Neutrophil (primary cell): ENCODE measurements at regions not wholly inside any gene's neighbourhood (a gene's known extent, or its start where the extent isn't known, plus 50 kb on each side); places are given as distances from the start of the nearest gene placed in this dataset.

Source experiments
- H3K27ac ChIP-seq: fragments of 200-600 bp; sonication (generic); 2 replicates; pipeline ENCODE4 v1.5.1; 2016; ENCODE audit warnings: mild to moderate bottlenecking, moderate library complexity
- H3K27me3 ChIP-seq: fragments of 200-600 bp; sonication (generic); 2 replicates; pipeline ENCODE4 v1.6.0; 2016; ENCODE audit warnings: mild to moderate bottlenecking
- H3K36me3 ChIP-seq: fragments of 200-600 bp; sonication (generic); 2 replicates; pipeline ENCODE4 v1.5.1; 2017
- H3K4me1 ChIP-seq, 2 experiments: fragments of 200-600 bp in 1 of 2; sonication (generic) in 1 of 2; 1 replicate in 1 of 2; 2 replicates in 1 of 2; pipeline versions ENCODE4 v1.5.1 to v1.6.1; 2013 to 2016; ENCODE audit warnings: low read depth in 1 of 2, low read length in 1 of 2, mild to moderate bottlenecking in 1 of 2, moderate library complexity in 1 of 2; ENCODE audit not compliant: control insufficient read depth in 1 of 2, insufficient read depth in 1 of 2
- H3K4me3 ChIP-seq, 2 experiments: fragments of 200-600 bp in 1 of 2; sonication (generic) in 1 of 2; 1 replicate in 1 of 2; 2 replicates in 1 of 2; pipeline ENCODE4 v1.5.1; 2013 to 2016; ENCODE audit warnings: low read depth in 1 of 2, low read length in 1 of 2, mild to moderate bottlenecking in 1 of 2, moderate library complexity in 1 of 2
- H3K9me3 ChIP-seq: fragments of 200-600 bp; sonication (generic); 2 replicates; pipeline ENCODE4 v1.5.1; 2016
- TF ChIP-seq, protein P1 (sequence below): fragments of 200-600 bp; sonication (generic); IDR thresholded peaks from 2 replicates; pipeline ENCODE4 v1.5.1; 2016; ENCODE audit warnings: antibody characterized with exemption

DNA sequence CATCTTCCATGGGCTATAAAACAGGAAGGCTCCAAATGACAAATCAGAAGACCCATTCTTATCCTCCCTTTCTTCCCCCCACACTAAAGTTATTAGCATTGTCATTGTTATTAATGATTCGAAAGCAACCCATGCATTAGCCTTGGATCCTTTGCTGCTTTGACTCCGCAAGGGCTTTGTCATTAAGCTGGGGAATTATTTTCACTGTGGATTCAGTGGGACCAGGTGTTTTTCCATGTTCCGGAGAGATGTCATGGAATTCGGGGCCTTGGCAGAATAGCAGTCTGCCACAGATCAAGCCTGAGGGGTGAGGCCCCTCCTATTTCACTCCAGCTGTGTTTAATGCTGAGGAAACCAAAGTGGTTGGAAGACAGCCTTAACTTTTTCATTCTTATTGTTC is 357.1 kb downstream of the EN1 start:
- no peaks in the 10 kb centered on the region for H3K4me1 ChIP-seq
- no peak overlapping the region for H3K27ac ChIP-seq
- H3K9me3 ChIP-seq = no peaks in the 10 kb centered on the region
- H3K27me3 ChIP-seq = no peaks in the 10 kb centered on the region
- no peak overlapping the region for H3K4me3 ChIP-seq
- TF ChIP-seq, protein P1, sequence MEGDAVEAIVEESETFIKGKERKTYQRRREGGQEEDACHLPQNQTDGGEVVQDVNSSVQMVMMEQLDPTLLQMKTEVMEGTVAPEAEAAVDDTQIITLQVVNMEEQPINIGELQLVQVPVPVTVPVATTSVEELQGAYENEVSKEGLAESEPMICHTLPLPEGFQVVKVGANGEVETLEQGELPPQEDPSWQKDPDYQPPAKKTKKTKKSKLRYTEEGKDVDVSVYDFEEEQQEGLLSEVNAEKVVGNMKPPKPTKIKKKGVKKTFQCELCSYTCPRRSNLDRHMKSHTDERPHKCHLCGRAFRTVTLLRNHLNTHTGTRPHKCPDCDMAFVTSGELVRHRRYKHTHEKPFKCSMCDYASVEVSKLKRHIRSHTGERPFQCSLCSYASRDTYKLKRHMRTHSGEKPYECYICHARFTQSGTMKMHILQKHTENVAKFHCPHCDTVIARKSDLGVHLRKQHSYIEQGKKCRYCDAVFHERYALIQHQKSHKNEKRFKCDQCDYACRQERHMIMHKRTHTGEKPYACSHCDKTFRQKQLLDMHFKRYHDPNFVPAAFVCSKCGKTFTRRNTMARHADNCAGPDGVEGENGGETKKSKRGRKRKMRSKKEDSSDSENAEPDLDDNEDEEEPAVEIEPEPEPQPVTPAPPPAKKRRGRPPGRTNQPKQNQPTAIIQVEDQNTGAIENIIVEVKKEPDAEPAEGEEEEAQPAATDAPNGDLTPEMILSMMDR = no peak
- H3K36me3 ChIP-seq = no peaks in the 10 kb centered on the region

DNA sequence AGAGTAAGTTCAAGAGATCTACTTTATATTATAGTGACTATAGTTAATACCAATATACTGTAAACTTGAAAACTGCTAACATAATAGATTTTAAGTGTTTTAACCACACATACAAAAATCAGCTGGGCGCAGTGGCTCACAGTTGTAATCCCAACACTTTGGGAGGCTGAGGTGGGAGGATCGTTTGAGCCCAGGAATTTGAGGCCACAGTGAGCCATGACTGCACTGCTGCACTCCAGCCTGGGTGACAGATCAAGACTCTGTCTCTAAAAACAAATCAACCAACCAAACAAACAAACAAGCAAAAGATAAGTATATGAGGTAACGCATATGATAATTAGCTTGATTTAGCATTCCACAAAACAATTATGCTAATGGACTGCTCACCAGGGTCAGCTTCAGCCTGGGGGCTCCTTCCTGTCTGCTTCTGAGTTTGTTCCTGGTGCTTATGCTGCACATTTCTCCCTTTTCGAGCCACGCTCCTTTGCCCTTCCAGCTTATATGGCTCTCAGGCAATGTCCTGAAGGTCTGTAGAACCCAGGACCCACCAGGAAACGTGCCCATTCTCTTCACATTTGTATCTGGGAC is 357.6 kb downstream of the EN1 start:
- H3K4me1 ChIP-seq = no peaks in the 10 kb centered on the region
- no peak overlapping the region for H3K4me3 ChIP-seq
- TF ChIP-seq, protein P1 = no peak
- no peaks in the 10 kb centered on the region for H3K9me3 ChIP-seq
- H3K27ac ChIP-seq = no peak overlapping the region
- H3K36me3 ChIP-seq = no peaks in the 10 kb centered on the region
- no peaks in the 10 kb centered on the region for H3K27me3 ChIP-seq

DNA sequence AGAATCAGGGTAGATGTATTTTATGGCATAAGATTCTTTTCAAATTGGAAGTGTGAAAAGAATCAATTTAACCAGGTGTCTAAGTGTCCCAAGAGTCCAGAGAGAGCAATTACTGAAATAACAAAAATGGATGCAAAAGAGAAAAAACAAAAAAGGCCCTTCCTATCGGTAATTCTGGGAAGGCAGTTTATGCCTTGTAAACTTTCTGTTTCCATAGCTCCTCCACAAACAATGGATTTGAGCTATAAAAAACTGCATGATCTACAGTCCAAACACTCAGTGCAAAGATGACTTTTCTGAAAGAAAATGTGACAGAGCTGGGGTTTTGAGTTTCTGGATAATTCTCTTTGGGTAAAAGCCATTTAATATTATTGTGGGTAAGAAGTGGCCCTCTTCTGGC is 366.1 kb downstream of the EN1 start:
- TF ChIP-seq, protein P1 = no peak
- Histone ChIP-seq H3K4me1 (no peaks in the 10 kb centered on the region), H3K27ac (no peak overlapping the region), H3K36me3 (no peaks in the 10 kb centered on the region), H3K9me3 (no peaks in the 10 kb centered on the region), H3K4me3 (no peak overlapping the region), H3K27me3 (no peaks in the 10 kb centered on the region)

DNA sequence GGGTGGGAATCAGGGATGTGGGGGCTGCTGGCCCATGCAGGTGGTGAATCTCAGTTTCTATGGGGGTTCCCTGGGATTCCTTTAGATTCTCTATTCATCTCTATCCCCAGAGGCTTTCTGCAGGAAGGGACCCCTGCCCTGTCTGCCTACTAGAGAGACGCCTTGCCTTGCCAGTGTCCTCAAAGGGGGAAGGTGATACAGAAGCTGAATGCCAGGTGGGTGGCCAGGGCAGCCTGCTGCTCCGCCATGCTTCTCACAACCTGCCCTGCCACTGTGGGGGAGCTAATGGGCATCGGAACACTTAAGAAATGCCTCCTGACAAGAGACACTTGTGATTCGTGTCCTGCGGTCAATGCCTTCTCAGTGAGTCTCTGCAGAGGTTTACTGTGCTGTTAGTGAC is 368.4 kb downstream of the EN1 start:
- Histone ChIP-seq H3K4me3 (no peak overlapping the region), H3K36me3 (no peaks in the 10 kb centered on the region), H3K4me1 (no peaks in the 10 kb centered on the region), H3K27ac (no peak overlapping the region), H3K9me3 (no peaks in the 10 kb centered on the region), H3K27me3 (peaks cover 6% of the 10 kb centered on the region)
- TF ChIP-seq, protein P1 = no peak

DNA sequence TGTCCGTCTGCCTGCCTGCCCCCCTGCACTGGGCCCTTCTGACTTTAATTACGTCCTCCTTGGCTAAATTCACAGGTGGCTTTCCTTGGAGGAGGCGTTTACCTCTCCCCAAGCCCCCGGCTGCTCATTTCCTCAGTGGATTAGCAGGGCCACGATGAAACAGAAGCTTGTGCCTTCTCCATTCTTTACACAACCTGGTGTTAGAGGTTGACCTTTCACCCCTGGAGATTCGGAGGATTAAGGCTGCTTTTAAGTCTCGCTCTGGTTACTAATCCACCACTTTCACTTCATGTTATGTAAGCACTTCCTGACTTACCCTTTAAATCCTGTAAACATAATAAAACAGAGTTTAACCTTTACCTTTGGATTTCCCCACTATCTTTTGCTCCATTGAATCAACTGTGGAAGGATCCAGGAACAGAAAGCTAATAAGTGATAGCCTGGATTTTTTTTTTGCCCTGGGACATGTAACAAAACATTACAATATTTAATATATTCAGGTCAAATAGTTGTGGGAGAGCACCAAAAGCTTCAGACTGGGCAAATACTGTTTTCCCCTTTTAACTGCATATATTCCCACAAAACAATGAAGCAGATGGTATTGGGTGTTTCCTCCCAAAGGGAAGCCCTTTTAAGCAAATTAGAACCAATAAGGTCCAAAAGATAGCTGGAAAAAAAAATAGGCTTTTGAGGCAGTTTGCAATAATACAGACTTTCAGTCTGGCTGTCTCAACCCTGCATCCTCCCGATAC is 370.2 kb downstream of the EN1 start:
- no peaks in the 10 kb centered on the region for H3K4me1 ChIP-seq
- no peak overlapping the region for H3K4me3 ChIP-seq
- no peak overlapping the region for H3K27ac ChIP-seq
- peaks cover 8% of the 10 kb centered on the region for H3K27me3 ChIP-seq
- H3K9me3 ChIP-seq = no peaks in the 10 kb centered on the region
- no peaks in the 10 kb centered on the region for H3K36me3 ChIP-seq
- TF ChIP-seq, protein P1 = no peak
